IMR-90 (cell line): ENCODE measurements at regions not wholly inside any gene's neighbourhood (a gene's known extent, or its start where the extent isn't known, plus 50 kb on each side); places are given as distances from the start of the nearest gene placed in this dataset.

Experiments used
- ATAC-seq: fragments of 200-7000 bp; cut with Tn5 transposase; 2 replicates; pipeline ENCODE4 v1.9.1; 2020; ENCODE audit warnings: low read depth, mild to moderate bottlenecking, moderate library complexity
- BruUV-seq: library from RNA; stranded (reverse); fragments of 400-500 nt; replicated peaks from 2 replicates; lab custom pipeline; 2021; lab: Mats Ljungman, UMichigan
- CTCF ChIA-PET: fragments of 300-600 bp; formaldehyde crosslinking; extraction: SDS; loops from one replicate; lab custom pipeline; 2021; ENCODE audit warnings: antibody characterized with exemption; lab: Yijun Ruan, JAX
- POLR2A ChIA-PET: fragments of 300-600 bp; sonication (Branson Sonifier 250); formaldehyde crosslinking; loops from one replicate; lab custom pipeline; 2022; ENCODE audit warnings: antibody characterized with exemption; ENCODE audit not compliant: unreplicated experiment; lab: Charles Lee
- DNase-seq: peaks from one replicate; pipeline ENCODE4 v3.0.0; 2013
- H2AFZ ChIP-seq: replicated peaks from 2 replicates; pipeline ENCODE3; 2013; ENCODE audit warnings: low read length, mild to moderate bottlenecking; ENCODE audit not compliant: poor library complexity
- H2AK5ac ChIP-seq: 2 replicates; pipeline ENCODE4 v1.6.1; 2013; ENCODE audit warnings: low read depth, low read length, inconsistent platforms
- H2AK9ac ChIP-seq: replicated peaks from 2 replicates; pipeline ENCODE3; 2013; ENCODE audit warnings: mild to moderate bottlenecking, low read depth, low read length, moderate library complexity; ENCODE audit not compliant: poor library complexity
- H2BK120ac ChIP-seq: 2 replicates; pipeline ENCODE4 v1.6.1; 2013; ENCODE audit warnings: low read depth, low read length, inconsistent platforms
- H2BK15ac ChIP-seq: 3 replicates; pipeline ENCODE4 v1.6.1; 2013; ENCODE audit warnings: low read depth, low read length, inconsistent platforms
- H2BK20ac ChIP-seq: 2 replicates; pipeline ENCODE4 v1.6.1; 2013; ENCODE audit warnings: low read depth, mild to moderate bottlenecking, inconsistent platforms, low read length, moderate library complexity
- H2BK5ac ChIP-seq: 2 replicates; pipeline ENCODE4 v1.6.1; 2013; ENCODE audit warnings: mild to moderate bottlenecking, low read depth, low read length, inconsistent platforms; ENCODE audit not compliant: poor library complexity, severe bottlenecking
- H3K14ac ChIP-seq: replicated peaks from 2 replicates; pipeline ENCODE4 v1.6.1; 2013; ENCODE audit warnings: low read depth, low read length, inconsistent platforms
- H3K18ac ChIP-seq: 2 replicates; pipeline ENCODE4 v1.6.1; 2013; ENCODE audit warnings: low read depth, low read length, control low read depth
- H3K23ac ChIP-seq: 2 replicates; pipeline ENCODE4 v1.6.1; 2013; ENCODE audit warnings: low read depth, low read length, inconsistent platforms
- H3K27ac ChIP-seq: 2 replicates; pipeline ENCODE4 v1.5.1; 2013; ENCODE audit warnings: mild to moderate bottlenecking, control low read depth, low read length; ENCODE audit not compliant: insufficient read depth
- H3K27me3 ChIP-seq: 2 replicates; pipeline ENCODE4 v1.6.1; 2013; ENCODE audit warnings: low read length; ENCODE audit not compliant: control insufficient read depth, insufficient read depth
- H3K36me3 ChIP-seq: 2 replicates; pipeline ENCODE4 v1.6.1; 2013; ENCODE audit warnings: low read length, mixed read lengths; ENCODE audit not compliant: control insufficient read depth, insufficient read depth
- H3K4ac ChIP-seq: 2 replicates; pipeline ENCODE4 v1.6.1; 2013; ENCODE audit warnings: low read depth, low read length, inconsistent platforms
- H3K4me1 ChIP-seq: 2 replicates; pipeline ENCODE4 v1.6.1; 2013; ENCODE audit warnings: low read length, mixed read lengths; ENCODE audit not compliant: control insufficient read depth, insufficient read depth
- H3K4me2 ChIP-seq: 2 replicates; pipeline ENCODE4 v1.6.1; 2013; ENCODE audit warnings: low read depth, mild to moderate bottlenecking, control low read depth, low read length, moderate library complexity
- H3K4me3 ChIP-seq: 2 replicates; pipeline ENCODE4 v1.5.1; 2013; ENCODE audit warnings: low read depth, mild to moderate bottlenecking, control low read depth, low read length, moderate library complexity; ENCODE audit not compliant: insufficient read depth
- H3K56ac ChIP-seq: 2 replicates; pipeline ENCODE4 v1.6.1; 2013; ENCODE audit warnings: low read length, inconsistent platforms; ENCODE audit not compliant: insufficient read depth; ENCODE audit errors: extremely low read depth
- H3K79me1 ChIP-seq, 2 experiments: 2 replicates each; pipeline ENCODE4 v1.6.1; 2013; ENCODE audit warnings: low read length in 2 of 2, inconsistent platforms in 1 of 2, low read depth in 1 of 2
- H3K9ac ChIP-seq: 2 replicates; pipeline ENCODE4 v1.6.1; 2013; ENCODE audit warnings: low read depth, low read length, control low read depth
- H3K9me1 ChIP-seq: 2 replicates; pipeline ENCODE4 v1.6.1; 2013; ENCODE audit warnings: low read length, inconsistent platforms; ENCODE audit not compliant: insufficient read depth
- H3K9me3 ChIP-seq: 2 replicates; pipeline ENCODE4 v1.6.1; 2013; ENCODE audit warnings: low read length; ENCODE audit not compliant: control insufficient read depth, insufficient read depth
- H4K20me1 ChIP-seq: 2 replicates; pipeline ENCODE4 v1.6.1; 2013; ENCODE audit warnings: low read length, inconsistent platforms; ENCODE audit not compliant: insufficient read depth
- H4K5ac ChIP-seq: 2 replicates; pipeline ENCODE4 v1.6.1; 2013; ENCODE audit warnings: mild to moderate bottlenecking, low read depth, low read length, control low read depth
- H4K8ac ChIP-seq, 2 experiments: 2 replicates each; pipeline ENCODE4 v1.6.1; 2013; ENCODE audit warnings: low read depth in 2 of 2, low read length in 2 of 2, control low read depth in 1 of 2, inconsistent platforms in 1 of 2
- H4K91ac ChIP-seq: 2 replicates; pipeline ENCODE4 v1.6.1; 2013; ENCODE audit warnings: low read depth, low read length, inconsistent platforms; ENCODE audit not compliant: insufficient read depth
- MAFK ChIP-seq: IDR thresholded peaks from 2 replicates; pipeline ENCODE4 v1.6.1; 2012; ENCODE audit warnings: low read depth, low read length, improper control_type of control experiment
- NFE2L2 ChIP-seq: fragments of 150-350 bp; IDR thresholded peaks from 2 replicates; pipeline ENCODE4 v1.6.1; 2016; ENCODE audit warnings: low read depth, mild to moderate bottlenecking, low read length
- RFX5 ChIP-seq: IDR thresholded peaks from 2 replicates; pipeline ENCODE4 v1.8.0; 2012; ENCODE audit warnings: low read depth, mild to moderate bottlenecking, low read length, moderate library complexity
- WGBS, 2 experiments: methylation state at CpG; one replicate each; pipeline versions ENCODE4 v1.1.5 to v1.1.7; 2013; ENCODE audit warnings: missing lambda C conversion rate in 2 of 2; ENCODE audit not compliant: insufficient read length in 1 of 2; ENCODE audit errors: extremely low coverage in 2 of 2; 5-methylcytosine and 5-hydroxymethylcytosine counted together
- dilution Hi-C: fragments of 300-500 bp; cut with HindIII; formaldehyde crosslinking; loops from one replicate; pipeline ENCODE4 v1.14.3; 2018; ENCODE audit warnings: low sequenced_read_pairs; ENCODE audit not compliant: unreplicated experiment
- in situ Hi-C: fragments of 300-500 bp; cut with MboI; formaldehyde crosslinking; loops from 3 replicates; pipeline ENCODE4 v1.14.3; 2019; ENCODE audit warnings: low sequenced_read_pairs, inconsistent platforms, mixed read lengths
- intact Hi-C: fragments of 100-400 bp; cut with micrococcal nuclease; formaldehyde crosslinking; loops from 2 replicates; pipeline ENCODE4 v1.10.0; 2022
- TF ChIP-seq, protein P1 (sequence below): conservative IDR thresholded peaks from 2 replicates; pipeline ENCODE4 v1.5.1; 2012; ENCODE audit warnings: mild to moderate bottlenecking, low read depth, low read length, improper control_type of control experiment
- TF ChIP-seq, protein P2 (sequence below): fragments of 150-350 bp; IDR thresholded peaks from 2 replicates; pipeline ENCODE4 v1.6.1; 2016; ENCODE audit warnings: low read depth, mild to moderate bottlenecking, low read length, moderate library complexity, borderline replicate concordance

DNA sequence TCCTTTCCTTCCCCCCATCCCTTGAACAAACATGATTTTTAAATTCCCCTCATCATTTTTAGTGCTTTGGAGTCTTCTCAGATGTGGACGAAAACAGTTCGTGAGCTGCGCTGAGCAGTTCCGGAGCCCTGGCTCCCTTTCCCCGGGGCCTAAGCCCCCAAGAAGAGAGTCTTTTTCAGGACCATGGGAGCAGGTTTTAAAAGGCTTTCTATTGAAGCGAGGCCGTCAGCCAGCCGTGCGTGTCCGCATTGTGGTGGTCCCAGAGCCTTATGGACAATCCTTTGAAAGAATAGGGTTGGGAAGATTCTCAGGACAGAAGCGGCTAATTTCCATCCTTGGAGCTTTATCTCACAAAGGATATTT is 290.7 kb downstream of the SOX11 start:
- Histone ChIP-seq H3K27me3 (no peaks in the 10 kb centered on the region), H4K91ac (no peak overlapping the region), H4K8ac (no peak overlapping the region), H2AK5ac (no peak overlapping the region), H2AFZ (no peak overlapping the region), H3K9me3 (peaks cover 4% of the 10 kb centered on the region), H3K56ac (no peak overlapping the region), H3K4ac (no peak overlapping the region), H4K5ac (no peak overlapping the region), H3K4me1 (peaks cover 2% of the 10 kb centered on the region; the same call in 1 of the 2 replicates), H2AK9ac (no peak overlapping the region), H3K9me1 (no peaks in the 10 kb centered on the region), H3K4me3 (no peak overlapping the region), H3K4me2 (no peak overlapping the region), H2BK15ac (no peak overlapping the region), H3K18ac (no peak overlapping the region), H2BK5ac (no peak overlapping the region), H3K9ac (no peak overlapping the region), H3K27ac (no peak overlapping the region), H3K79me1 (no peaks in the 10 kb centered on the region), H3K36me3 (no peaks in the 10 kb centered on the region), H2BK120ac (no peak overlapping the region), H4K20me1 (no peaks in the 10 kb centered on the region), H2BK20ac (no peak overlapping the region), H3K14ac (no peak overlapping the region), H3K23ac (no peak overlapping the region)
- TF ChIP-seq RFX5, result no peak
- TF ChIP-seq, protein P1, sequence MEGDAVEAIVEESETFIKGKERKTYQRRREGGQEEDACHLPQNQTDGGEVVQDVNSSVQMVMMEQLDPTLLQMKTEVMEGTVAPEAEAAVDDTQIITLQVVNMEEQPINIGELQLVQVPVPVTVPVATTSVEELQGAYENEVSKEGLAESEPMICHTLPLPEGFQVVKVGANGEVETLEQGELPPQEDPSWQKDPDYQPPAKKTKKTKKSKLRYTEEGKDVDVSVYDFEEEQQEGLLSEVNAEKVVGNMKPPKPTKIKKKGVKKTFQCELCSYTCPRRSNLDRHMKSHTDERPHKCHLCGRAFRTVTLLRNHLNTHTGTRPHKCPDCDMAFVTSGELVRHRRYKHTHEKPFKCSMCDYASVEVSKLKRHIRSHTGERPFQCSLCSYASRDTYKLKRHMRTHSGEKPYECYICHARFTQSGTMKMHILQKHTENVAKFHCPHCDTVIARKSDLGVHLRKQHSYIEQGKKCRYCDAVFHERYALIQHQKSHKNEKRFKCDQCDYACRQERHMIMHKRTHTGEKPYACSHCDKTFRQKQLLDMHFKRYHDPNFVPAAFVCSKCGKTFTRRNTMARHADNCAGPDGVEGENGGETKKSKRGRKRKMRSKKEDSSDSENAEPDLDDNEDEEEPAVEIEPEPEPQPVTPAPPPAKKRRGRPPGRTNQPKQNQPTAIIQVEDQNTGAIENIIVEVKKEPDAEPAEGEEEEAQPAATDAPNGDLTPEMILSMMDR, result no peak
- no peak for TF ChIP-seq NFE2L2
- TF ChIP-seq, protein P2, sequence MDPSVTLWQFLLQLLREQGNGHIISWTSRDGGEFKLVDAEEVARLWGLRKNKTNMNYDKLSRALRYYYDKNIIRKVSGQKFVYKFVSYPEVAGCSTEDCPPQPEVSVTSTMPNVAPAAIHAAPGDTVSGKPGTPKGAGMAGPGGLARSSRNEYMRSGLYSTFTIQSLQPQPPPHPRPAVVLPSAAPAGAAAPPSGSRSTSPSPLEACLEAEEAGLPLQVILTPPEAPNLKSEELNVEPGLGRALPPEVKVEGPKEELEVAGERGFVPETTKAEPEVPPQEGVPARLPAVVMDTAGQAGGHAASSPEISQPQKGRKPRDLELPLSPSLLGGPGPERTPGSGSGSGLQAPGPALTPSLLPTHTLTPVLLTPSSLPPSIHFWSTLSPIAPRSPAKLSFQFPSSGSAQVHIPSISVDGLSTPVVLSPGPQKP, result no peak
- no peak for TF ChIP-seq MAFK
- ChIA-PET CTCF (no interaction called here), POLR2A (no interaction called here)
- DNase-seq (no peak), ATAC-seq (no peak)
- intact Hi-C loops, result no loop called here
- dilution Hi-C loops, result no loop called here
- WGBS, 2 experiments, result no CpG with 5 or more reads among the region's 11 CpGs
- in situ Hi-C loops, result no loop called here
- no TSS peak for BruUV-seq
